DND-41 (cell line): ENCODE measurements at regions not wholly inside any gene's neighbourhood (a gene's known extent, or its start where the extent isn't known, plus 50 kb on each side); places are given as distances from the start of the nearest gene placed in this dataset.

Source experiments
- CTCF ChIP-seq: IDR thresholded peaks from 2 replicates; pipeline ENCODE4 v1.5.1; 2012; ENCODE audit warnings: borderline replicate concordance, low read length, moderate library complexity, mild to moderate bottlenecking; ENCODE audit not compliant: poor library complexity, severe bottlenecking; ENCODE audit errors: extremely low read depth
- EZH2 ChIP-seq: IDR thresholded peaks from 3 replicates; pipeline ENCODE4 v1.6.1; 2012; ENCODE audit warnings: borderline replicate concordance, low read depth, mild to moderate bottlenecking, moderate library complexity, low read length, inconsistent platforms; ENCODE audit not compliant: severe bottlenecking

- TF ChIP-seq CTCF (no peak), EZH2 (no peak)
These were observed 167.8 kb downstream of the BRD1 start for GRCh38 chr22:49659924-49660315.
